SK-N-SH treated with all-trans-retinoic acid at 6 μM for 48 hours (cell line): ENCODE measurements at regions not wholly inside any gene's neighbourhood (a gene's known extent, or its start where the extent isn't known, plus 50 kb on each side); places are given as distances from the start of the nearest gene placed in this dataset.

Source experiments
- PPARA ChIP-seq: fragments of 250-450 bp; sonication (Bioruptor Pico); IDR thresholded peaks from 2 replicates; pipeline ENCODE4 v1.5.0; 2020; ENCODE audit warnings: mild to moderate bottlenecking, borderline replicate concordance
- RARB ChIP-seq: fragments of 250-450 bp; sonication (Bioruptor Pico); IDR thresholded peaks from 2 replicates; pipeline ENCODE4 v1.8.0; 2021; ENCODE audit warnings: mild to moderate bottlenecking, moderate library complexity
- ZC3H10 ChIP-seq: fragments of 250-450 bp; sonication (Bioruptor Pico); IDR thresholded peaks from 2 replicates; pipeline ENCODE4 v1.5.1; 2021; ENCODE audit warnings: mild to moderate bottlenecking, moderate library complexity
- ZFP3 ChIP-seq: fragments of 250-450 bp; sonication (Bioruptor Pico); IDR thresholded peaks from 2 replicates; pipeline ENCODE4 v1.5.0; 2020; ENCODE audit warnings: mild to moderate bottlenecking, moderate library complexity
- ZNF70 ChIP-seq: fragments of 450-650 bp; formaldehyde crosslinking; IDR thresholded peaks from 2 replicates; pipeline ENCODE4 v1.5.0; 2020; ENCODE audit warnings: mild to moderate bottlenecking, moderate library complexity
- TF ChIP-seq, protein P1 (sequence below): fragments of 250-450 bp; sonication (Bioruptor Pico); IDR thresholded peaks from 2 replicates; pipeline ENCODE4 v1.5.1; 2021; ENCODE audit warnings: mild to moderate bottlenecking, moderate library complexity
- TF ChIP-seq, protein P2 (sequence below): fragments of 250-450 bp; sonication (Bioruptor Pico); IDR thresholded peaks from 2 replicates; pipeline ENCODE4 v1.5.1; 2020; ENCODE audit warnings: low read depth, mild to moderate bottlenecking, moderate library complexity

DNA sequence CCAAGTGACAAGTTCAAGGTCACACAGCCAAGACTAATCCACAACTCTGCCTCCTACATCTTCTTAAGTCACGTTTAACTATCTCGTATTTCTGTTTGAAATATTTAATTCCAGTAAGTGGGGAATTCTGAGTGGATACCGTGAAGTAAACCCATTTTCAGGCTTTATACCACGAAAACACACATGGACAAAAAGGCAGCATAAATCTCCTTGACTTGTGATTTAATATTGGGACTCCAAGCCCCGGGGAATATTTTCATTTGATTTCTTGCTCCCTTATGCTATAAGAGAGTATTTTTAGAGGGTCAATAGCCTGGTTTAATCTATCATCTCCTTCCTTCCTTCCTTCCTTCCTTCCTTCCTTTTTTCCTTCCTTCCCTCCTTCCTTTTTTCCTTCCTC, 716.7 kb downstream of the VRK1 start:
- TF ChIP-seq ZNF70 (CRISPR knock-in tag) (no peak), PPARA (no peak), ZFP3 (CRISPR knock-in tag) (no peak), RARB (CRISPR knock-in tag) (no peak), ZC3H10 (no peak)
- TF ChIP-seq, protein P1, sequence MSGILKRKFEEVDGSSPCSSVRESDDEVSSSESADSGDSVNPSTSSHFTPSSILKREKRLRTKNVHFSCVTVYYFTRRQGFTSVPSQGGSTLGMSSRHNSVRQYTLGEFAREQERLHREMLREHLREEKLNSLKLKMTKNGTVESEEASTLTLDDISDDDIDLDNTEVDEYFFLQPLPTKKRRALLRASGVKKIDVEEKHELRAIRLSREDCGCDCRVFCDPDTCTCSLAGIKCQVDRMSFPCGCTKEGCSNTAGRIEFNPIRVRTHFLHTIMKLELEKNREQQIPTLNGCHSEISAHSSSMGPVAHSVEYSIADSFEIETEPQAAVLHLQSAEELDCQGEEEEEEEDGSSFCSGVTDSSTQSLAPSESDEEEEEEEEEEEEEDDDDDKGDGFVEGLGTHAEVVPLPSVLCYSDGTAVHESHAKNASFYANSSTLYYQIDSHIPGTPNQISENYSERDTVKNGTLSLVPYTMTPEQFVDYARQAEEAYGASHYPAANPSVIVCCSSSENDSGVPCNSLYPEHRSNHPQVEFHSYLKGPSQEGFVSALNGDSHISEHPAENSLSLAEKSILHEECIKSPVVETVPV (CRISPR knock-in tag), result no peak
- TF ChIP-seq, protein P2, sequence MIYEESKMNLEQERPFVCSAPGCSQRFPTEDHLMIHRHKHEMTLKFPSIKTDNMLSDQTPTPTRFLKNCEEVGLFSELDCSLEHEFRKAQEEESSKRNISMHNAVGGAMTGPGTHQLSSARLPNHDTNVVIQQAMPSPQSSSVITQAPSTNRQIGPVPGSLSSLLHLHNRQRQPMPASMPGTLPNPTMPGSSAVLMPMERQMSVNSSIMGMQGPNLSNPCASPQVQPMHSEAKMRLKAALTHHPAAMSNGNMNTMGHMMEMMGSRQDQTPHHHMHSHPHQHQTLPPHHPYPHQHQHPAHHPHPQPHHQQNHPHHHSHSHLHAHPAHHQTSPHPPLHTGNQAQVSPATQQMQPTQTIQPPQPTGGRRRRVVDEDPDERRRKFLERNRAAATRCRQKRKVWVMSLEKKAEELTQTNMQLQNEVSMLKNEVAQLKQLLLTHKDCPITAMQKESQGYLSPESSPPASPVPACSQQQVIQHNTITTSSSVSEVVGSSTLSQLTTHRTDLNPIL (CRISPR knock-in tag), result no peak
